Nephron progenitor cell (in vitro differentiated cells): ENCODE measurements at regions not wholly inside any gene's neighbourhood (a gene's known extent, or its start where the extent isn't known, plus 50 kb on each side); places are given as distances from the start of the nearest gene placed in this dataset.

Experiments used
- DNase-seq: peaks from one replicate; pipeline ENCODE4 v3.0.0; 2021
- H3K27ac Mint-ChIP-seq: 2 replicates; pipeline ENCODE4 v1.8.0; 2021; ENCODE audit warnings: mild to moderate bottlenecking, moderate library complexity, mixed read lengths
- H3K27me3 Mint-ChIP-seq: 2 replicates; pipeline ENCODE4 v1.8.0; 2021; ENCODE audit warnings: mild to moderate bottlenecking, low read depth, mixed read lengths; ENCODE audit not compliant: poor library complexity
- H3K36me3 Mint-ChIP-seq: 2 replicates; pipeline ENCODE4 v1.8.0; 2021; ENCODE audit warnings: low read depth, mixed read lengths
- H3K4me1 Mint-ChIP-seq: 2 replicates; pipeline ENCODE4 v1.8.0; 2021; ENCODE audit warnings: mixed read lengths
- H3K4me3 Mint-ChIP-seq: 2 replicates; pipeline ENCODE4 v1.8.0; 2021; ENCODE audit warnings: mild to moderate bottlenecking, moderate library complexity, mixed read lengths
- H3K9me3 Mint-ChIP-seq: 2 replicates; pipeline ENCODE4 v1.8.0; 2021; ENCODE audit warnings: mild to moderate bottlenecking, moderate library complexity, mixed read lengths
- CTCF ChIP-seq: fragments of 200-600 bp; sonication (generic); IDR thresholded peaks from 2 replicates; pipeline ENCODE4 v1.5.0; 2021; ENCODE audit warnings: antibody characterized with exemption

DNA sequence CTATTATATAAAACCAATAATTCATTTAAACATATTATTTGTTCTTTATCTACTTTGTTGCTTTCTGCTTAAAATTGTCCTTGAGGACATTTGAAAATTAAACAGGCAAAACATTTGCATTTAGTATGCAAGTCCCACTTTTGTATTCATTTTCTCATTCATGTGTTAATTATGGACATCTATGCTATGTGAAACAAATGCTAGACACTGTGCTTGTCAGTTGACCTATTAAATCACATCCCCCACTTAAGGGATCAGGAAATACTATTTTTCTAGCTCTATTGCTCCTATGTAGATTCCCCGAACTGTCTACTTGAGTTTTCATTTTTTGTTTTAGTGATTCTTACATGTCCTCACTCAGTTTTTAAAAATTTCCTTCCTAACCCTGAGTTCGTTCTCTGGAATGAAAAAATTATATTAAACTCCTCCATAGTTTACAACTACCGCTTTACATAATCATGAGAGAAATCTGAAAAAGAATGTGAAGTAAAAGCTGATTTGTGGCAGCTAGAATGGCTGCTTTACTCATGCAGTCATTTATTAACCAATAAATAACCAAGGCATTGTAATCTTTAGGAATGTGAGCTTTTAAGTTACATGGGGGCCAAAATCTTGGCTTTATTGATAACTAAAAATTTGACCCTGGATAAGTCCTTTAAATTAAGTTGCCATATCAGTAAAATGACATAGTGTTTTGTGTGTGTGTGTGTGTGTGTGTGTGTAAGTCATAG lies 188.5 kb downstream of the LIG4 start:
- Mint-ChIP-seq H3K27ac (no peak overlapping the region), H3K4me3 (no peak overlapping the region), H3K4me1 (no peaks in the 10 kb centered on the region), H3K9me3 (no peaks in the 10 kb centered on the region), H3K36me3 (no peaks in the 10 kb centered on the region), H3K27me3 (peaks cover 2% of the 10 kb centered on the region)
- no peak for TF ChIP-seq CTCF
- no peak for DNase-seq

GRCh38 chr13:108020027-108020426 lies 195.3 kb downstream of the LIG4 start:
- Mint-ChIP-seq H3K9me3 (peaks cover 22% of the 10 kb centered on the region), H3K27me3 (peaks cover 7% of the 10 kb centered on the region), H3K4me3 (no peak overlapping the region), H3K4me1 (no peaks in the 10 kb centered on the region), H3K27ac (no peak overlapping the region), H3K36me3 (peaks cover 4% of the 10 kb centered on the region)
- TF ChIP-seq CTCF, result no peak
- no peak for DNase-seq

DNA sequence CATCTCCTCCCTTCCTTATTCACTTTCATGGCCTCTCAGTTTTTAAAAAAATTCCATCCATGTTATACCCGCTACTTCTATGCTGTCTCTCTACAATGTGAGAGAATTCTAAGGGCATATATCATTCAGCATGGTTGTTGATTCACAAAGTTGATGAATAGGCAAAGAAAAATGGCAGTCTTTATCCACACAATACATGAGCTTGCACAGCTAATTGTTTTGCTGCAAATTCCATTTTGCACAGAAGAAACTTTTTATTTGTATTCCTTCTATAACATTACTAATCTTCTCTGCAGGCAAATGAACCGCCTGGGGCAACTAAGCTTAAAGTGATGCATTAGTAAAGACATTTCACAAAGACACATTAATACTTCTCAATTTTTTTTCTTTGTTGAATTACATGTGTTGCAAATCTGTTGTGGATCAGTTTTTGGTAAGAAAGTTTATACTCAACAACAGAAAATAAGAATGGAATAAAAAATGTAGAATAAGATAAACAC lies 196.9 kb downstream of the LIG4 start:
- H3K4me1 Mint-ChIP-seq, result no peaks in the 10 kb centered on the region
- DNase-seq, result no peak

DNA sequence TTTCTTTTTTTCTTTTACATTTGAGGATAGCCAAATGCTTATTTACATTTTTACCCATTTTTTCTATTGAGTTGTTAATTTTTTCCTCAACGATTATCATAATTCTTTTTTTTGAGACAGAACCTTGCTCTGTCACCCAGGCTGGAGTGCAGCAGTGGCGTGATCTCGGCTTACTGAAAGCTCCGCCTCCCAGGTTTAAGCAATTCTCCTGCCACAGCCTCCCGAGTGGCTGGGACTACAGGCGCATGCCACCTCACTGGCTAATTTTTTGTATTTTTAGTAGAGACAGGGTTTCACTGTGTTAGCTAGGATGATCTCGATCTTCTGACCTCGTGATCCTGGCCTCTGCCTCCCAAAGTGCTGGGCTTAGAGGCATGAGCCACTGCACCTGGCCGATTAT lies 208.7 kb downstream of the LIG4 start:
- H3K9me3 Mint-ChIP-seq, result peaks cover 4% of the 10 kb centered on the region
- H3K4me1 Mint-ChIP-seq, result no peaks in the 10 kb centered on the region
- H3K27me3 Mint-ChIP-seq, result peaks cover 12% of the 10 kb centered on the region
- TF ChIP-seq CTCF, result no peak
- no peak overlapping the region for H3K27ac Mint-ChIP-seq
- no peak for DNase-seq
- no peaks in the 10 kb centered on the region for H3K36me3 Mint-ChIP-seq
- no peak overlapping the region for H3K4me3 Mint-ChIP-seq

More for the DNA sequence above, 196.9 kb downstream of the LIG4 start:
- H3K27ac Mint-ChIP-seq, result no peak overlapping the region
- TF ChIP-seq CTCF, result no peak
- H3K27me3 Mint-ChIP-seq, result peaks cover 7% of the 10 kb centered on the region
- peaks cover 22% of the 10 kb centered on the region for H3K9me3 Mint-ChIP-seq
- H3K36me3 Mint-ChIP-seq, result peaks cover 4% of the 10 kb centered on the region
- no peak overlapping the region for H3K4me3 Mint-ChIP-seq

- H3K4me3 Mint-ChIP-seq, result no peak overlapping the region
- H3K27ac Mint-ChIP-seq, result no peak overlapping the region
- no peaks in the 10 kb centered on the region for H3K9me3 Mint-ChIP-seq
- DNase-seq, result no peak
- no peak for TF ChIP-seq CTCF
- no peaks in the 10 kb centered on the region for H3K36me3 Mint-ChIP-seq
- H3K27me3 Mint-ChIP-seq, result peaks cover 12% of the 10 kb centered on the region
- H3K4me1 Mint-ChIP-seq, result no peaks in the 10 kb centered on the region
These were observed 210.1 kb downstream of the LIG4 start for GRCh38 chr13:108005231-108005630.

- H3K4me1 Mint-ChIP-seq, result no peaks in the 10 kb centered on the region
- H3K27ac Mint-ChIP-seq, result no peak overlapping the region
- peaks cover 12% of the 10 kb centered on the region for H3K27me3 Mint-ChIP-seq
- no peak overlapping the region for H3K4me3 Mint-ChIP-seq
- no peak for DNase-seq
- H3K9me3 Mint-ChIP-seq, result no peaks in the 10 kb centered on the region
- TF ChIP-seq CTCF, result no peak
- H3K36me3 Mint-ChIP-seq, result no peaks in the 10 kb centered on the region
These were observed 211.7 kb downstream of the LIG4 start for GRCh38 chr13:108003626-108004025.
